Jurkat, Clone E6-1 (cell line): ENCODE measurements at regions not wholly inside any gene's neighbourhood (a gene's known extent, or its start where the extent isn't known, plus 50 kb on each side); places are given as distances from the start of the nearest gene placed in this dataset.

Source experiments
- DNase-seq: peaks from one replicate; pipeline ENCODE4 v3.0.0-alpha.2; 2011; ENCODE audit warnings: low read depth, low spot score
- H3K4me3 ChIP-seq: 2 replicates; pipeline ENCODE4 v1.5.1; 2011; ENCODE audit warnings: mild to moderate bottlenecking, low read length, control low read depth, moderate library complexity

GRCh38 chr9:38153152-38153909, 84.3 kb upstream of the SHB start:
- DNase-seq: no peak
- H3K4me3 ChIP-seq: no peak overlapping the region

GRCh38 chr9:38149647-38150046, 80.6 kb upstream of the SHB start:
- H3K4me3 ChIP-seq: no peak overlapping the region
- DNase-seq: no peak

- no peak for DNase-seq
- H3K4me3 ChIP-seq: no peak overlapping the region
Measured at GRCh38 chr9:38146844-38147243, 77.8 kb upstream of the SHB start.

GRCh38 chr9:38145526-38146053, 76.6 kb upstream of the SHB start:
- no peak for DNase-seq
- H3K4me3 ChIP-seq: no peak overlapping the region

- H3K4me3 ChIP-seq: no peak overlapping the region
- no peak for DNase-seq
Measured at GRCh38 chr9:38144421-38144820, 75.4 kb upstream of the SHB start.

- H3K4me3 ChIP-seq: no peak overlapping the region
- no peak for DNase-seq
Measured at GRCh38 chr9:38141746-38142591, 72.9 kb upstream of the SHB start.

- DNase-seq: no peak
Measured at GRCh38 chr9:38138276-38138675, 69.2 kb upstream of the SHB start.

GRCh38 chr9:38137342-38137741, 68.3 kb upstream of the SHB start:
- no peak for DNase-seq
- H3K4me3 ChIP-seq: no peak overlapping the region

More at GRCh38 chr9:38138276-38138675, 69.2 kb upstream of the SHB start:
- no peak overlapping the region for H3K4me3 ChIP-seq

GRCh38 chr9:38136386-38136785, 67.4 kb upstream of the SHB start:
- no peak overlapping the region for H3K4me3 ChIP-seq
- no peak for DNase-seq

- H3K4me3 ChIP-seq: no peak overlapping the region
- no peak for DNase-seq
Measured at GRCh38 chr9:38134611-38135237, 65.7 kb upstream of the SHB start.

- no peak for DNase-seq
- no peak overlapping the region for H3K4me3 ChIP-seq
Measured at GRCh38 chr9:38133595-38133994, 64.6 kb upstream of the SHB start.

GRCh38 chr9:38132956-38133355, 63.9 kb upstream of the SHB start:
- no peak for DNase-seq
- no peak overlapping the region for H3K4me3 ChIP-seq

GRCh38 chr9:38131729-38132128, 62.7 kb upstream of the SHB start:
- no peak overlapping the region for H3K4me3 ChIP-seq
- no peak for DNase-seq

GRCh38 chr9:38130724-38131123, 61.7 kb upstream of the SHB start:
- no peak for DNase-seq
- H3K4me3 ChIP-seq: no peak overlapping the region

GRCh38 chr9:38129366-38129765, 60.3 kb upstream of the SHB start:
- no peak overlapping the region for H3K4me3 ChIP-seq
- no peak for DNase-seq

GRCh38 chr9:38128752-38129270, 59.8 kb upstream of the SHB start:
- no peak for DNase-seq

GRCh38 chr9:38127271-38127839, 58.3 kb upstream of the SHB start:
- no peak overlapping the region for H3K4me3 ChIP-seq
- DNase-seq: peak; percentile 64

More at GRCh38 chr9:38128752-38129270, 59.8 kb upstream of the SHB start:
- no peak overlapping the region for H3K4me3 ChIP-seq

- DNase-seq: peak; percentile 81
- no peak overlapping the region for H3K4me3 ChIP-seq
Measured at GRCh38 chr9:38126730-38127129, 57.7 kb upstream of the SHB start.

- DNase-seq: no peak
- H3K4me3 ChIP-seq: no peak overlapping the region
Measured at GRCh38 chr9:38125889-38126288, 56.9 kb upstream of the SHB start.
